C4-2B (cell line): ENCODE measurements at regions not wholly inside any gene's neighbourhood (a gene's known extent, or its start where the extent isn't known, plus 50 kb on each side); places are given as distances from the start of the nearest gene placed in this dataset.

Experiments
- CTCF ChIP-seq: fragments of 450-650 bp; conservative IDR thresholded peaks from 2 replicates; pipeline ENCODE4 v1.5.1; 2017; ENCODE audit warnings: mild to moderate bottlenecking
- ZFX ChIP-seq: fragments of 450-650 bp; IDR thresholded peaks from 2 replicates; pipeline ENCODE4 v1.6.1; 2017

GRCh38 chr10:25117757-25118156 is 57.0 kb upstream of the GPR158 start:
- TF ChIP-seq CTCF = no peak
- no peak for TF ChIP-seq ZFX
